GM21576 (cell line): ENCODE measurements at regions not wholly inside any gene's neighbourhood (a gene's known extent, or its start where the extent isn't known, plus 50 kb on each side); places are given as distances from the start of the nearest gene placed in this dataset.
"Not testable (repeated sequence)": the region's sequence is repeated elsewhere in the genome, so short reads cannot be mapped to it uniquely, and the experiment has no call there.

ENCODE experiments used
- ATAC-seq: cut with Tn5 transposase; IDR thresholded peaks from one replicate; pipeline ENCODE4 v1.9.1; 2021; ENCODE audit warnings: mild to moderate bottlenecking, moderate library complexity; ENCODE audit not compliant: unreplicated experiment

DNA sequence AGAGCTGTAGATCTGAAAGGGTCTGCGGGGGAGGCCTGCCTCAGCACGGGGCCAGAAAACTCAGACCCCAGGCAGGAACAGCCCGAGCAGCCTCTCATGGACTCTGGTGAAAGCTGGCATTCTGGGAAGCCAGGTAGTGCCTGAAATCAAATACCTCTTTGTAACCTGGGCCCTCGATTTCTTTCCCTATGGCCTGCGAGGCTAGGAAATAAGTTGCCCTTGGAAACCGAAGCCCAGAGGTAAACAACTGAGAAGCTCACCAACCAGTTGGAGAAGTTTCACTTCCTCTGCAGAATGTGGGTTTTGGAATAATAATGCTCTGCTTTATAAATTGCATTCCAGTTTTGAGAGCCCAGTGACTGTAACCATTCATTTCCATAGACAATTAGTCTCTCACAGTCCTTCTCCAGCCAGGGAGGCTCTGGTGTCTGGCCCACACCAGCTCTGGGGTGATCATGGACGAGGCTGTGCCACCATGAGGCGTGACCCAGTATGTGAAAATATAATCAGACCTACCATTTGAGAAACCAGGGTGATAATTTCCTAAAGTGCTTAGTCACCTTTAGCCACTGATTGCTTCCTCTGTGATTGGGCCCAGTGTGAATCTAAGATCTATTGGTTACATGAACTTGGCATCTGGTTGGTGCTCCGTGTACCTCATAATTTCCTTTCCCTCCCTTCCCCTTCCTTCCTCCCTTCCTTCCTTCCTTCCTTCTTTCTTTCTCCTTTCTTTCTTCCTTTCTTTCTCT, 133.1 kb upstream of the PELI1 start:
- no peak for ATAC-seq

DNA sequence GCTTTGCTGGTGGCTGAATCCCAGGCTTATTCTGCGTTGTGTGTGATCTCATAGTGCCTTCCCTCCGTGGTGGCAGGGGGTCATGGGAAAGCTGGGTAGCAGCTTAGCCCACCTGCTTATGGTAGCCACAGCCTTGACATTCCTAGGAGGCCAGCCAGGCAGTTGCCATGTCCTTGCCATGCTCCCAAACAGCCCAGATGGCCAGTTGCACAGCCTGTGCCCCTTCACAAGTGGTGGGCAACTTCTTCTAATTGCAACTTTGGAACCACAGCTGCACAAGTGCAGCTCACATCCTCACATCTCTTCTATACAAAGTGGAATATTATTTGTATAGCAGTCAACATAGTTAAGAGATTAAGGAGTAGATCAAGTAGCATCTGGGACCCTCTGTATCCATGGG, 136.6 kb upstream of the PELI1 start:
- not testable (repeated sequence) for ATAC-seq

DNA sequence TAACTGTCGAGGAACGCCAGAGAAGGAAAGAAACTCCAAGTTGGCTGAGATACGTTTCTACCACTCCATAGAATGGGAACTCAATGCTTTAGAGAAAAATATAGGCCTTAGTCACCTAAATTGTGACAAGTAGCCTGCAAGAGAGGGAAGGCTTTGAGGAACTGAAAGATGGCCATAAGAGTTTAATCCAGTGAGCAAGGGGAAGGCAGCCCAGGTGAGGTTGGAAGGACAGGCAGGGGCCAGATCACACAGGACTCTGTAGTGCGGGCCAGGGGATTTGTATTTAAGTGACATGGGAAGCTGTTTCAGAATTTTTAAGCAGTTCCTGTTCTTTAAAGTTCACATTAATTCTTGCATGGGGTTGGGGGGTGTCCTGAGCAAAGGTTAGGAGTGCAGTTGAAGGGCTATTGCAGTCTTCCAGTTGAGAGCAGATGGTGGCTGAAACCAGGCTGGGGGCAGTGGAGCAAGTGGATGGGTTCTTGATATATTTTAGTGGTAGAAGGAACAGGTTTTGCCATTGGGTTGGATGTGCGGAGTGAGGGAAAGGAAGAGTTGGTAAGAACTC, 138.9 kb upstream of the PELI1 start:
- no peak for ATAC-seq

DNA sequence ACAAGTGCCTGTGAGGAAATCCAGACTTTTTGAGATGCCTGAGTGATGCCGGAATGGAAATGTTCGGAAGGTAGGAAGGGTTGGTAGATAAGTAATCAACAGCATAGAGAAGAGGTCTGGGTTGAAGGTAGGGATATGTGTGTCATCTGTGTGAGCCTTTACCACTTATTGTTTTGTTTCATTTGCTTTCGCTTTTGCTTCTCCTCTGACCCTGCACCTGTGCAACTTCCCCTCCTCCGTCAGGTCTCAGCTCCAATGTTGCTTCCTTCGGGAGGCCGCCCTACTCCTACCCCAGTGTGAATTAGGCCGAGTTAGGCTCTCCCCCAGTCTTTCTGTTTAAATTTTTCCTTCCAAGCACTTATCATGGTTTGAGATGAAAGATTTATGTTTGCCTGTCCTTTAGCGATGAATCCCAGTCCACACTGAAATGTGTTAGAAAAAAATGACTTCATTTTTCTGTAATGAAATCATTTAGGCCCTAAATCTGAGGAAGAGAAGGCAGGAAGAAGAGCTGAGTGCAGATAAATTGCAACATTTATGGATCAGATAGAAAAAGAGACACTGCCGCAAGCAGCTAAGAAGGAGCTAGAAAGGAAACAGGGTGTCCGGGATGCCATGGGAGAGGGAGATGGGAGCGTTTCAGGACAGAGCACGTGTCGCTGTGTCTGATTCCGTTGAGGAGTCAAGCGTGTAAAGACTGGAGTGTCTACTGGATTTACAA, 139.6 kb upstream of the PELI1 start:
- peak; percentile 74 for ATAC-seq

DNA sequence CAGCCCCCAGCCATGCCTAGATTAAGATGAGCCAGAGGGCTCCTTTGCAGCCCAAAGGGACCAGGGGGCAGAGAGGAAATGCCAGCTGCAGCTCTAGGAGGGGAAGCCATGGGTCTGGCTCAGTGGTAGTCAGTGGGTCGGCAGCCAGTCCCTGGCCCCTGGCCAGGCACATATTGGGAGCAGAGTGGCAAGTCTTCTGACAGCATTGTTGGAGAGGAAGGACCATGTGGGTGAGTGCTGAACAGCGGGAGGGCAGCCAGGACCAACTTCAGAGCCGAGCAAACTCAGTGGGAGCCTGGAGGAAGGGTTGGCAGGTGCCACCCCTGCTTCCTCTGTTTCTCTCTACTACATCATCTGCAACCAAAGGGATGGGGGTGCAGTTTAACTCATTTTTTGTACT, 140.5 kb upstream of the PELI1 start:
- no peak for ATAC-seq

DNA sequence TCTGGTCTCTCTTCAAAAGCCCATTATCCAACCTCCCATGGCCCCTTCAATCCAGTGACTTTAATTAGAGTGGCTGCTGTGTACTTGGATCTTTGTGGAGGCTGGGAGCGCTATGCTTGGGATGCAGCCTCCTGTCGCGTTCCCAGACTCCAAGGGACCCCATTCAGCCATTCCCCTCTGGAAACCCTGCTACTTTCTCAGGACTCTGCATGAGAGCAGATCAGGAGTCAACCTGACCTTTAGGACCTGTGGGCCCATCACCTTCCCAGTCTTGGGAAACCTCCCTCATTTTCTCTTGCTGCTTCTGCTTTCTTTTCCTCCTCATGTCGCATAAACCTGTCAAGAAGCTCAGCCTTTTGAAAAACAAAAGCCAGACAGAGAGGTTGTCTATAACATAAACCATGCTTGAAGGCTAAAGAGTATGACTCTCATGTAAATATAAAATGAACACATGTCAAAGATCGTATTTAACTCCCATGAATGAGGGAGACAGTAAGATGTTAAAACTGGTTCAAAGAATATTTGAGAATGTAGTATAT, 143.1 kb upstream of the PELI1 start:
- ATAC-seq, result no peak

DNA sequence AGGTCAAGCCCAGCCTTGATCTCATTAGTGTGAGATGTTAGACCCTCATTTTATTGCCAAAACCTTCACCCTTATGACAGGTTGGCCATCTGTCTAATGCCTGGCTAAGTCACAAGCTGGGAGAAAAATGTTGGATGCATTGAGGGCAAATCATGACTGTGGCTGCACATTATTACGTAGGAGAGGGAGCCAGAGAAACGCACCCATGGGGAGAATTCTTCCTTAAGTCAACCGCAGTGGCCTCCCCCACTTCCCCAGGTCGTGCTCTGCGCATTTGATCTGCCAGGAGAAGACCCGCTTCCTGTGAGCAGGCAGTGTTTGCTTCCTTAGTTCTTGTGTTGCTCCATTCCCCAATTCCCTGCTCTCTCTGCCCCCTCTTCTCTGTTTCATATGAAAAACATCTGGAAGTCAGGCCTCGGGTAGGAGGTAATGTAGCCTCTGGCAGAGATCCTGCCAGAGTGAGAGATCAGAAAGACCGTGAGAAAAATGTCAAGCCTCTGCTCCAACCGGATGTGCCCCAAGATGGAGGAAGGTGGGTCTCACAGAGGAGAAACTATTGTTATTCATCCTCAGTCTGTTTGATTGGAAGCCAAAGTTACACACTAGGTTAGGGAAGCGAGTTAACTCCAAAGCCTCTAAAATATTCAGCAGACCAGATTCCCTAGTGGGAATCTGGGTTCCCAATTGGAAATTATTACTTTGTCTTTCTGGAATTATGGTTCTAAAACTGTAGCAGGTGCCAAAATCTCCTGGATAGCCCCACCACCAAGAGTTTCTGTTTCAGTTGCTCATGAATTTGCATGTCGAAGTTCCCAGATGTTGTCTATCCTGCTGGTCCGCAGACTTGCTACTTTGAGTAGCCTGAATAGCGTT, 144.3 kb upstream of the PELI1 start:
- ATAC-seq, result no peak

DNA sequence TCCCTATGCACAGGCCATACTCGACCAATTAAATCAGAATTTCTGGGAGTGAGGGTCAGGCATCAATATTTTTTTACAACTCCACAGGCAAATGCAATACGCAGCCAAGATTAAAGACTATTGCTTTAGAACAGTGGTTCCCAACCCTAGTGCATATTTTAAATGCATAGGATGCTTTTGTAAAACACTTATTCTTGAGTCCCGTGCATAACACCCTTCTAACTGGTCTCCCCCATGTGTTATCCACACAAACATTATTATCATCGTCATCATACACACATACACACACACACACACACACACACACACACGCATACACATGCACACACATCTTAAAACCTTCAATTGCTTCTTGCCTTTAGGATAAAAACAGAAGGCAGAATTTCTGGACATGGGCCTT, 145.0 kb upstream of the PELI1 start:
- no peak for ATAC-seq

DNA sequence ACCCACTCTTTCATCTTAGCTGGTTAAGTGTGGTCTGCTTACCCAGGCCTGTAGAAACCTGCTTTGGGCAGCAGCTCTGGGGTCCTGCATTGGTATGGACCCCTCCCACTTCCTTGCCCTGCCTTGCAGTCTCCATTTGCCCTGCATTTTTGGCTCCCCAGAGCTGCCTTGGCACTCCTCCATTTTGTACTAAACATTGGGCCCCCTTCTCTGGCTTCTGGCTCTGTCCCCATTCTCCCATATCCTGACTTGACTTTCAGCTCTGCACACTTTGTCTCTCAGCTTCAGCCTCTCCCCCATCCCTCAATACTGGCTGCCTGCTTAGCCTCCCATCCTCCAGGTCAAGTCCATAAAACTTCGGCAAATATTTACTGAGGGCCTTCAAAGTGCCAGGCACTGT, 145.5 kb upstream of the PELI1 start:
- ATAC-seq, result no peak

DNA sequence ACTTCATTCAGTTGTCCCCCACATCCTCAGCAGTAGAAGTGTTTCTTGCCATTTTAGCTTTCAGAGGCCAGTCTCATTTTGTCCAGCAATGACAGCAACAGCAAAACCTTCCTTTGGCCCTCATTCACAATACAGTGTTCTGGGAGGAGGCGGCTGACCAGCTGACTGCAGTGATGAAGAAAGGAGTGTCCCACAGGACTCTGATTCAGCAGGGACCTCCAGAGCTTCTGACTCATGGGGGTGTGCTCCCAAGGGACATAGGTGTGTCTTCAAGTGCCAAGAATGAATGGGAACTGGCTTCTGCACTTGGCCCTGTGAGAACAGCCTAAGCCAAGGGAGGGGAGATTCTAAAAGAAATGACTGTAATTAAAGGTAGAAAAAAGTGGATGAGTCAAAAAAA, 147.0 kb upstream of the PELI1 start:
- no peak for ATAC-seq

DNA sequence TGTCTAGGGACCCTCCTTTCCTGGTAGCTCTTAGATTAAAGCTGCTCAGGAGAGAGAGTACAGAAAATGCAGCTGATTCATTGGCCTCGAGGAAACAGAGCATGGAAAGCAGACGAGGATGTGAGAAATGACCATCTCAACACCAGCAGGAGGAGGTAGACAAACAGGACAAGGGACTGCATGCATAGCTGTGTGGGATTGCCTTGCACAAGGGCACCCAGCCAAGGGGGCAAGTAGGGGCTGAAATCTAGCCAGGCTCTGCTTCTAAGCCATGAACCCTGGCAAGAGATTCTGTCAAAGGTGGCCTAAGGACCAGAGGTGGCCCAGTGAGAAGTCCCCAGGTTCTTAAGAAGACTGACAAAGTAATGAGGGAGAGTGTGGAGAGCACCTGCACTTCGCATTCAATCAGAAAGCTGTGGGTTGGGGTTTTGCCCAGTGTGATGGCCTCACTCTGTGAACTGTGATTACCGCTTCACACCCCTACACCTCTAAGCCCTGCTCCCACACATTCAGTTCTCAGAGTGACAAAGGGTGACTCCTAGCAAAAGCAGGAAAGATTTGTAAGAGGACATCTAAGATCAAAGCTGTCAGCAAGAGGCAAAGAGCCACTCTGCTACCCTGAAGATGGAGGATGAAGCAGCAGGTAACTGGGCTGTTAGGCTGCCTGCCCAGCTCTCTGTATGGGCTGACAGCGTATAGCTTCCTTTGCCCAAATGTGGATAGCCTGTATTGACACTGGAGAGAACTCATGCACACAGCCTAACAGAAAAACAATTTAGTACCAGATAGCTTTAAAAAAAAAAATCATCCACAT, 151.3 kb upstream of the PELI1 start:
- ATAC-seq, result no peak

DNA sequence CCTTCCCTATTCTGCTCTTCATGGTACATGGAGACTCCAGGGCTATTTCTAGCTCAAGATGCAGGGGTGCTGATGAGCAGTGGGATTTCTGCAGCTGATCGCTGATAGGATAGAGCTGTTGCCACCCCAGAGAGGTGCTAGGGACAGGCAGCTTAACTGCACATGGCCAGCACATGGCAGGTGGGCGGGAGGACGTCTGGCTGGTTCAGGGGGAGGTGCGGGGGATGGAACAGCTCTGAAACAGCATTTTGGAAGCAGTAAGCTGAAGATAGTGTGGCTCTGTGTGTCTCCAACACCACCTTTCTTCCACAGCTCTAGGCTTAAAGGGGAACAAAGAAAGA, 151.9 kb upstream of the PELI1 start:
- no peak for ATAC-seq

DNA sequence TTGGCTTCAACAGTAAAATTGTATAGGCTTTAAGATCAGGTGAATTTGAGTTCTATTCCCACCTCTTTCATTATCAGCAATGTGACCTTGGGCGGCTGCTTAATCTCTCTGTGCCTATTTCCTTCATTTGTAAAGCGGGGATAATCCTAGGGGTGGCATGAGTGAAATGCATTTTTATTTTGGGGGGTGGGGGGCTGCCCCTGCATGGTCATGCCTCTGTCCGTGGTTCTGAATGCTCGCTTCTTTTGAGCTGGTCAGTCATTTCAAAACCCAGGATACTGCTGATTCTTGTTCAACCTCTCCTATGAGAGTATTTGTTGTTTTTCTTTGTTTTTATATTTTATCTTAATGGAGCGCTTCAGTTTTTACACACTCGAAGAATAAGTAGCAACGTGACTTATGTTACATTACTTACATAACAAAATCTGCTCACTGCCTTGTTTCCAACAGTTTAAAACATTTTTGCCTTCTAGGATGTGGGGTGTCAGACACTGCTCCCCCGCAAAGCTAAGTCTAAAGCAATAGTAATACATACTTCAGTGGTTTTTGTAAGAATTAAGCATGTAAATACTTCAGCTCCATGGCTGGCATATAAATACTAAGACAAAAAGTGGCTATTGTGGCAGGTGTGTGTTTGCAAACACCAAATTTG, 152.6 kb upstream of the PELI1 start:
- no peak for ATAC-seq

DNA sequence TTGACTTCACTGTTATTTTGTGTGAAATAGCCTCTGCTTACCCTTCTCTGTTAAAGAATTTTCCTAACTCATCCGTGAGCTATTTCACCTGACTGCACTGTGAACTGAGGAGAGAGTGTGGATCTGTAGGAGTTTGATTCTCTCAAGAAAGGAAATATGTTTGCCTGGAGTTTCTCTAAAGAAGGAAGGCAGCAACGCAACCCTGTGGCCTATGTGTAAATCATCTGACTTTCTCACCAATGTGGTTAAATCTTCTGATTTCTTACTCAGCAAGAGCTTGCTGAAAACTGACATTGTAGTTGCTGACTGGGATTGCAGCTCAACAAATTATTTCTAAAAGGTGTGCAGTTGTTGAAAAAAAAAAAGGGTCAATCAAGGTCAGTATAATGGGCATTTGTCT, 153.9 kb upstream of the PELI1 start:
- ATAC-seq, result no peak

DNA sequence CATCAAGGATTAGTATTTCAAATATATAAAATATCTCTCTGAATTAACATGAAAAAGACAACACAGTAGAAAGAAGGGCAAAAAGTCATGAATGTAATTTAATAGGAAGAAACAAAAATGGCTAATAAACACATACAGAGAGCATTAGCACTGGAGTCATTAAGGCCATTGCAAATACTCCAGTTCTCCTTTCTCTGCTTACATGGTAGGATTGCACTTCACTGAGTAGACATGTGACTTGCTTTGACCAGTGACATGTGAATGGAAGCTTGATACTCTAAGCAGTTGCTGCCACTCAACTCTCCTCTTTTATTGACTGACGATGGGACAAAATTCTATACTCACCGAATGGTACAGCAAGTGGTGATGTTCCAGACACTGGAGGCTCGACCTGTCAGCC, 153.9 kb upstream of the LGALSL start:
- no peak for ATAC-seq

DNA sequence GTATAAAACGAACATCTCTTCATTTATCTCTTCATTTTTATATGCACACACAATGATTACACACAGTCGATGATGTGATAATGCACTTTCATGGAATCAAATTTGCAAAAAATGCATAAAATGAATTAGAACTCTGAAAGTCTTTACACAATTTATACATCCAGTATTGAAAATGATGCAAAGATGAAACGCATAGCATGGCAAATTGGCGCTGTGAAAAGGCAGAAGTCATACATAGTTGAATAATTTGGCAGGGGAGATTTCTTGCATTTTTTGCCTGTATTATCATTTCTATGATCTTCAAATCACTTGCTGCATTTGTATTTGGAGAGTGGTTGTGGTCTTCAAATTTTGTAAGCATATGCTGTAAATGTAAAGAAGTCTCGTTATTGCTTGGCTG, 150.7 kb upstream of the LGALSL start:
- ATAC-seq, result no peak

DNA sequence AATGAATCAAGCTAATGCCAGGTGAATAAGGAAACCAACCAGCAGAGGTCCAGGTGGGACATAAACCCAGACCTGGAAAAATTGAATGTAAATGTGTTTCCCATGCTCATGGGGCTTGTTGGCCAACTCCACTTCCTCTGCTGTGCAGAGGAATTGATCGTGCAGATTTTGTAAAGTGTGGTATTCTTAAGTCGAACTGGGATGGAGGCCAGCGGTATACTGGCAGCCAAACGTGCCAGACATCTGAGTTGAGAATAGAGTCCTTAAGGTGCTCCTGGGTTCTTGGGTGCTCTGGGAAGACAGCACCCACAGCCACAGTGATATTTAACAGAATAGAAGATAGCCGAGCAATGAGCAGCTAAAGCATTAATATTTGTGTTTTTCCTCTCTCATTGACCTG, 146.5 kb upstream of the LGALSL start:
- ATAC-seq, result no peak

DNA sequence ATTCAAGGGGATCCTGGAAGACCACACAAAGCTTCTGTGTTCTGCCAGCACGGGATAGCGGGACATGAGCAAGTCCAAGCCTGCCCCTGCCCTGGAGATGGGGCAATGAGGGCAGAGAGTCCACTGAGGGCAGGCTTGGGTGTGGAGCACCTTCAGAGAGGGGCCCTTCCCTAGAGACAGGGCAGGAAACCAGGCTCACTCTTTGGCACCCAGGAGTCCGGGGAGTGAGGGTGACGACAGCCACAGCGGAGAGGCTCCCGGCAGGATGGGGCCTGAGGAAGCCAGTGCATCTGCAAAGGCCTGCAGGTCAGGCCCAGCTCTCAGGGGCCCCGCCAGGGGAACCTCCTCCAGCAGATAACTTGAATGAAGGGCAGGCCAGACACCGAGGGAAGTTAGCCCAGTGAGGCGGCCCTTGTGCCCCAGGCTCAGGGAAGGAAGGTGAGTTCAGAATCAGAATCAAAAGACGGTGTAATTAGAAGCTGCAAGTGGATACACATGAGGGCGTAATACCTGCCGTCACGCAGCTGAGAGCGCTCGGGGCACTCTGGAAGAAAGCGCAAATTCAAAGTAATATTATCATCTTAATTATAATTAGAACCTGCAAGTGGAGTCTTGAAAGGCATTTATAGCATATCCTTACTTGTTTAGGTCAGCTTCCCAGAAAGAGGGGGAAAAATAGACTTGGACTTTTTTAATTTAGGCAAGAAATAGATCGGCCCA, 142.6 kb upstream of the LGALSL start:
- no peak for ATAC-seq

DNA sequence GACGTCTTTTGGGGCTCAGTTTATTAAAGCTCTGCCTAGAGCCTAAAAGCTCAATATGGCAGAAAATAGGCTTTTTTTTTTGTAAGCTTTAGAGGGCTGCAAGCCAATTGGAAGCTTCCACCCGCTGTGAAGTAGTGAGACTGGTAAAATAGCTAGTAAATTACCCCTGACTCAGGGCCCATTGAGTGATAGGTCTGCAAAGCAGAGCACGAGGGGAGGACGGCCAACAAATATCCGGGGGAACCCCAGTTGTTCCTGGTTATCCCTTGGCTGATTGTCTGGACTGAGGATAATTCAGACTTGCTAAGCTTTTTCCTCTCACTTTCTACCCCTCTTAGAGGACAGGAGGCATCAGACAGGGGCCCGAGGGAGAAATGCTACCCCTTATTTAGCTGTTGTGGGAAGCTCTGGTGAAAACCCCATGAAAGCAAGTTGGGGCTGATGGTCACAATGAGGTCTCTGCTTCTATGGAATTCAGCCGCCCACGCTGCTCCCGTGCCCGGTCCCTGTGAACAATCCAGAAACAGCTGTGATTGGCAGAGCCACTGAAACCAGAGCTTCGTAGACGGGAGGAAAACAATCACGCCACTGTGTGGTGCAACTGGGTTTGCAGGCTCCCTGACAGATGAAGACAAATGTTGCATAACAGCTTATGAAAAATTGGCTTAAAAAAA, 141.9 kb upstream of the LGALSL start:
- ATAC-seq, result no peak
